Cardiac fibroblast (primary cell): ENCODE measurements at regions not wholly inside any gene's neighbourhood (a gene's known extent, or its start where the extent isn't known, plus 50 kb on each side); places are given as distances from the start of the nearest gene placed in this dataset.

Experiments used
- DNase-seq, 2 donors: peaks; one replicate each; pipeline versions ENCODE4 v3.0.0 to v3.0.0-alpha.2; 2010; ENCODE audit warnings: low read depth in 2 of 2
- H3K4me3 ChIP-seq, 2 donors: replicated peaks in 1 of 2; 1 replicate in 1 of 2; 2 replicates in 1 of 2; pipeline ENCODE4 v1.5.1; 2011; ENCODE audit warnings: low read depth in 2 of 2, low read length in 2 of 2, mild to moderate bottlenecking in 2 of 2, moderate library complexity in 1 of 2
- CTCF ChIP-seq: IDR thresholded peaks from one replicate; pipeline ENCODE4 v1.5.1; 2011; ENCODE audit warnings: low read depth, mild to moderate bottlenecking, low read length, inconsistent platforms

GRCh38 chr2:53519918-53520841 is 247.4 kb upstream of the CHAC2 start:
- H3K4me3 ChIP-seq = no peak overlapping the region
- TF ChIP-seq CTCF = no peak
- no peak for DNase-seq

- TF ChIP-seq CTCF = no peak
- H3K4me3 ChIP-seq = no peak overlapping the region
- DNase-seq = no peak
Observed at GRCh38 chr2:53517406-53517805, 250.2 kb upstream of the CHAC2 start.

GRCh38 chr2:53516650-53517049 is 251.0 kb upstream of the CHAC2 start:
- no peak overlapping the region for H3K4me3 ChIP-seq
- no peak for DNase-seq
- no peak for TF ChIP-seq CTCF

- TF ChIP-seq CTCF = no peak
- DNase-seq = peak; percentile 6 to 49
- H3K4me3 ChIP-seq = no peak overlapping the region
Observed at GRCh38 chr2:53515435-53516332, 251.9 kb upstream of the CHAC2 start.

GRCh38 chr2:53513167-53513666 is 254.4 kb upstream of the CHAC2 start:
- no peak overlapping the region for H3K4me3 ChIP-seq
- no peak for DNase-seq
- no peak for TF ChIP-seq CTCF

GRCh38 chr2:53512071-53512826 is 255.4 kb upstream of the CHAC2 start:
- no peak overlapping the region for H3K4me3 ChIP-seq
- DNase-seq = peak in 1 of 2 donors; percentile 53
- TF ChIP-seq CTCF = no peak
